B cell (primary cell): ENCODE measurements at regions not wholly inside any gene's neighbourhood (a gene's known extent, or its start where the extent isn't known, plus 50 kb on each side); places are given as distances from the start of the nearest gene placed in this dataset.

Experiments
- ATAC-seq: fragments of 200-7000 bp; cut with Tn5 transposase; one replicate; pipeline ENCODE4 v1.10.0; 2021; ENCODE audit warnings: low read depth, mild to moderate bottlenecking, moderate number of reproducible peaks, moderate library complexity
- CTCF ChIA-PET: fragments of 350-600 bp; sonication (Branson Sonifier 250); formaldehyde crosslinking; loops from one replicate; lab custom pipeline; 2021; ENCODE audit warnings: antibody characterized with exemption, inconsistent platforms; lab: Charles Lee
- POLR2A ChIA-PET: fragments of 350-600 bp; sonication (Branson Sonifier 250); formaldehyde crosslinking; loops from one replicate; lab custom pipeline; 2021; ENCODE audit warnings: antibody characterized with exemption; lab: Charles Lee
- DNase-seq: peaks from one replicate; pipeline ENCODE4 v3.0.0; 2013
- H2AFZ ChIP-seq: 2 replicates; pipeline ENCODE4 v1.6.1; 2012; ENCODE audit warnings: mild to moderate bottlenecking, low read depth, low read length; ENCODE audit not compliant: insufficient read depth, poor library complexity, severe bottlenecking
- H3K27ac ChIP-seq, 2 donors: 1 replicate in 1 of 2; 2 replicates in 1 of 2; pipeline ENCODE4 v1.5.1; 2012 to 2013; ENCODE audit warnings: low read length in 2 of 2, mild to moderate bottlenecking in 2 of 2, moderate library complexity in 1 of 2
- H3K27me3 ChIP-seq, 4 experiments: fragments of 200-600 bp in 1 of 4; sonication (generic) in 1 of 4; replicated peaks in 1 of 4; 1 replicate in 2 of 4; 2 replicates in 2 of 4; pipeline versions ENCODE4 v1.6.1 to v1.7.0; 2013 to 2016; ENCODE audit warnings: low read length in 3 of 4, mild to moderate bottlenecking in 2 of 4, mixed read lengths in 1 of 4, moderate library complexity in 1 of 4; ENCODE audit not compliant: insufficient read depth in 4 of 4, control insufficient read depth in 3 of 4; ENCODE audit errors: control extremely low read depth in 1 of 4
- H3K36me3 ChIP-seq, 2 experiments: replicated peaks in 1 of 2; 1 replicate in 1 of 2; 2 replicates in 1 of 2; pipeline versions ENCODE4 v1.6.1 to v1.7.1; 2013; ENCODE audit warnings: low read length in 1 of 2; ENCODE audit not compliant: insufficient read depth in 2 of 2, control insufficient read depth in 1 of 2; ENCODE audit errors: control extremely low read depth in 1 of 2, extremely low read depth in 1 of 2
- H3K4me1 ChIP-seq, 2 donors: fragments of 200-600 bp in 1 of 2; sonication (generic) in 1 of 2; 1 replicate in 1 of 2; 2 replicates in 1 of 2; pipeline versions ENCODE4 v1.5.1 to v1.6.1; 2013 to 2017; ENCODE audit warnings: low read length in 2 of 2; ENCODE audit not compliant: control insufficient read depth in 2 of 2, insufficient read depth in 2 of 2
- H3K4me2 ChIP-seq: replicated peaks from 2 replicates; pipeline ENCODE3; 2012; ENCODE audit warnings: mild to moderate bottlenecking, low read depth, low read length; ENCODE audit not compliant: poor library complexity, severe bottlenecking
- H3K4me3 ChIP-seq, 5 experiments: fragments of 200-600 bp in 1 of 5; sonication (generic) in 1 of 5; 1 replicate in 3 of 5; 2 replicates in 2 of 5; pipeline versions ENCODE4 v1.5.1 to v1.7.0; 2011 to 2016; ENCODE audit warnings: low read length in 4 of 5, mild to moderate bottlenecking in 4 of 5, low read depth in 2 of 5, control low read depth in 1 of 5, moderate library complexity in 1 of 5; ENCODE audit not compliant: insufficient read depth in 1 of 5; ENCODE audit errors: control extremely low read depth in 1 of 5, extremely low read depth in 1 of 5
- H3K79me2 ChIP-seq: fragments of 200-600 bp; sonication (generic); one replicate; pipeline ENCODE4 v1.6.0; 2016; ENCODE audit warnings: low read length; ENCODE audit not compliant: control insufficient read depth, insufficient read depth
- H3K9ac ChIP-seq: fragments of 200-600 bp; sonication (generic); 2 replicates; pipeline ENCODE4 v1.6.1; 2017; ENCODE audit warnings: mild to moderate bottlenecking, low read length, moderate library complexity
- H3K9me3 ChIP-seq, 3 donors: one replicate each; pipeline versions ENCODE4 v1.6.1 to v1.7.1; 2013; ENCODE audit warnings: low read length in 2 of 3; ENCODE audit not compliant: control insufficient read depth in 2 of 3, insufficient read depth in 1 of 3; ENCODE audit errors: control extremely low read depth in 1 of 3
- H4K20me1 ChIP-seq: 2 replicates; pipeline ENCODE4 v1.6.0; 2012; ENCODE audit warnings: mild to moderate bottlenecking, low read length; ENCODE audit not compliant: insufficient read depth, control insufficient read depth, poor library complexity, severe bottlenecking
- H3K27ac Mint-ChIP-seq: one replicate; pipeline ENCODE4 v1.8.0; 2021; ENCODE audit warnings: mixed read lengths
- H3K27me3 Mint-ChIP-seq: one replicate; pipeline ENCODE4 v1.8.0; 2021; ENCODE audit warnings: mixed read lengths
- H3K4me1 Mint-ChIP-seq: one replicate; pipeline ENCODE4 v1.8.0; 2021; ENCODE audit warnings: mixed read lengths
- H3K4me3 Mint-ChIP-seq: one replicate; pipeline ENCODE4 v1.8.0; 2021; ENCODE audit warnings: mixed read lengths
- H3K9me3 Mint-ChIP-seq: one replicate; pipeline ENCODE4 v1.8.0; 2022; ENCODE audit warnings: mixed read lengths; ENCODE audit not compliant: insufficient read depth
- EZH2 ChIP-seq: IDR thresholded peaks from 2 replicates; pipeline ENCODE4 v1.6.1; 2012; ENCODE audit warnings: borderline replicate concordance, low read depth, mild to moderate bottlenecking, moderate library complexity, low read length; ENCODE audit not compliant: insufficient read depth, poor library complexity, severe bottlenecking
- WGBS: methylation state at CpG from one replicate; pipeline ENCODE4 v1.1.5; 2013; ENCODE audit warnings: missing lambda C conversion rate; ENCODE audit not compliant: insufficient coverage; 5-methylcytosine and 5-hydroxymethylcytosine counted together
- intact Hi-C: fragments of 100-400 bp; cut with micrococcal nuclease; formaldehyde crosslinking; loops from one replicate; pipeline ENCODE4 v1.10.0; 2022
- TF ChIP-seq, protein P1 (sequence below): fragments of 200-600 bp; IDR thresholded peaks from one replicate; pipeline ENCODE4 v1.8.0; 2022; ENCODE audit warnings: antibody characterized with exemption, mild to moderate bottlenecking

- ATAC-seq (no peak), DNase-seq (no peak)
- H4K20me1 ChIP-seq: no peaks in the 10 kb centered on the region
- Mint-ChIP-seq H3K27me3 (peaks cover 43% of the 10 kb centered on the region), H3K4me3 (no peak overlapping the region), H3K4me1 (peaks cover 17% of the 10 kb centered on the region), H3K9me3 (no peaks in the 10 kb centered on the region), H3K27ac (no peak overlapping the region)
- intact Hi-C loops: no loop called here
- TF ChIP-seq, protein P1, sequence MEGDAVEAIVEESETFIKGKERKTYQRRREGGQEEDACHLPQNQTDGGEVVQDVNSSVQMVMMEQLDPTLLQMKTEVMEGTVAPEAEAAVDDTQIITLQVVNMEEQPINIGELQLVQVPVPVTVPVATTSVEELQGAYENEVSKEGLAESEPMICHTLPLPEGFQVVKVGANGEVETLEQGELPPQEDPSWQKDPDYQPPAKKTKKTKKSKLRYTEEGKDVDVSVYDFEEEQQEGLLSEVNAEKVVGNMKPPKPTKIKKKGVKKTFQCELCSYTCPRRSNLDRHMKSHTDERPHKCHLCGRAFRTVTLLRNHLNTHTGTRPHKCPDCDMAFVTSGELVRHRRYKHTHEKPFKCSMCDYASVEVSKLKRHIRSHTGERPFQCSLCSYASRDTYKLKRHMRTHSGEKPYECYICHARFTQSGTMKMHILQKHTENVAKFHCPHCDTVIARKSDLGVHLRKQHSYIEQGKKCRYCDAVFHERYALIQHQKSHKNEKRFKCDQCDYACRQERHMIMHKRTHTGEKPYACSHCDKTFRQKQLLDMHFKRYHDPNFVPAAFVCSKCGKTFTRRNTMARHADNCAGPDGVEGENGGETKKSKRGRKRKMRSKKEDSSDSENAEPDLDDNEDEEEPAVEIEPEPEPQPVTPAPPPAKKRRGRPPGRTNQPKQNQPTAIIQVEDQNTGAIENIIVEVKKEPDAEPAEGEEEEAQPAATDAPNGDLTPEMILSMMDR: no peak
- no peak for TF ChIP-seq EZH2
- H3K4me1 ChIP-seq: peaks cover 11 to 12% of the 10 kb centered on the region in 2 donors
- H3K4me3 ChIP-seq: no peak overlapping the region
- CTCF ChIA-PET: no interaction called here
- no peak overlapping the region for H3K9ac ChIP-seq
- H2AFZ ChIP-seq: no peak overlapping the region
- H3K79me2 ChIP-seq: no peaks in the 10 kb centered on the region
- WGBS: 100% methylated on average over 6 of the region's 8 CpGs
- H3K27ac ChIP-seq: no peak overlapping the region
- no peaks in the 10 kb centered on the region for H3K36me3 ChIP-seq
- POLR2A ChIA-PET: no interaction called here
- H3K4me2 ChIP-seq: no peak overlapping the region
- H3K27me3 ChIP-seq: peaks cover 0 to 17% (median 6%) of the 10 kb centered on the region in 4 experiments
- no peaks in the 10 kb centered on the region for H3K9me3 ChIP-seq
Observed at GRCh38 chr3:194220901-194221326, 85.0 kb downstream of the HES1 start.

DNA sequence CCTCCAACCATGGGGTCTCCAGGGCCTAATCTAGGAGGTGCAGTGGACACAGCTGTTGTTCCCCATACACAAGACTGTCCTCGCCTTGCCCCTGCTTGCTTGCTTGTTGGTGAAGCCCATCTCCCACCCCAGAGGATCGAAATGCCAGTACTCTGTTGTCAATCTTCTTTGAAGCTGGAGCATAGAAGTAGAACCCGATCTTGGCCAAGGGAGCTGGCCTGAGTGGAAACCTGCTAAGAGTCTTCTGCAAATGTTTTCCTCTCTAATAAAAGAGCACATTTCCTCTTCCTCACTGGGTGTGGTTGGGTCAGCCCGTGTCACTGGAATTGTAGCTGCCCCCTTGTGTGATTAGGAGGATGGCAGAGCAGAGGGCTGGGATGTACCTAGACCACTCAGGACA is 85.4 kb downstream of the HES1 start:
- CTCF ChIA-PET: no interaction called here
- 90% methylated on average over 3 of the region's 4 CpGs for WGBS

More for the DNA sequence above, 85.4 kb downstream of the HES1 start:
- no peak overlapping the region for H3K9ac ChIP-seq
- TF ChIP-seq, protein P1: no peak
- TF ChIP-seq EZH2: no peak
- peaks cover 0 to 17% (median 6%) of the 10 kb centered on the region in 4 experiments for H3K27me3 ChIP-seq
- H3K4me1 ChIP-seq: peaks cover 11 to 12% of the 10 kb centered on the region in 2 donors
- no peak overlapping the region for H3K27ac Mint-ChIP-seq
- peaks cover 17% of the 10 kb centered on the region for H3K4me1 Mint-ChIP-seq
- DNase-seq (no peak), ATAC-seq (no peak)
- intact Hi-C loops: no loop called here
- no peaks in the 10 kb centered on the region for H3K36me3 ChIP-seq
- no peaks in the 10 kb centered on the region for H3K79me2 ChIP-seq
- H2AFZ ChIP-seq: no peak overlapping the region
- H3K4me3 Mint-ChIP-seq: no peak overlapping the region
- H3K27ac ChIP-seq: no peak overlapping the region
- no peak overlapping the region for H3K4me2 ChIP-seq
- H4K20me1 ChIP-seq: no peaks in the 10 kb centered on the region
- no peak overlapping the region for H3K4me3 ChIP-seq
- H3K27me3 Mint-ChIP-seq: peaks cover 43% of the 10 kb centered on the region
- POLR2A ChIA-PET: no interaction called here
- H3K9me3 ChIP-seq: no peaks in the 10 kb centered on the region
- no peaks in the 10 kb centered on the region for H3K9me3 Mint-ChIP-seq
